GM12872 (cell line): ENCODE measurements at regions not wholly inside any gene's neighbourhood (a gene's known extent, or its start where the extent isn't known, plus 50 kb on each side); places are given as distances from the start of the nearest gene placed in this dataset.

ENCODE experiments used
- CTCF ChIP-seq: IDR thresholded peaks from 3 replicates; pipeline ENCODE4 v1.5.1; 2011; ENCODE audit warnings: low read depth, mild to moderate bottlenecking, low read length, moderate library complexity; ENCODE audit not compliant: insufficient read depth

- no peak for TF ChIP-seq CTCF
Observed at GRCh38 chr13:82693607-82694006, 1188.7 kb downstream of the SLITRK1 start.

- TF ChIP-seq CTCF: no peak
Observed at GRCh38 chr13:82688400-82688994, 1193.8 kb downstream of the SLITRK1 start.

- no peak for TF ChIP-seq CTCF
Observed at GRCh38 chr13:82687884-82688283, 1194.4 kb downstream of the SLITRK1 start.

GRCh38 chr13:82681535-82681934 lies 1200.7 kb downstream of the SLITRK1 start:
- no peak for TF ChIP-seq CTCF

- TF ChIP-seq CTCF: no peak
Observed at GRCh38 chr13:82678052-82678451, 1204.2 kb downstream of the SLITRK1 start.

- no peak for TF ChIP-seq CTCF
Observed at GRCh38 chr13:82675024-82675423, 1207.2 kb downstream of the SLITRK1 start.

- TF ChIP-seq CTCF: no peak
Observed at GRCh38 chr13:82674546-82674945, 1207.7 kb downstream of the SLITRK1 start.
